Activated CD4-positive, alpha-beta T cell treated with anti-CD3 and anti-CD28 coated beads, Interleukin-10, Interleukin-2, amounts not matched to agents 100 ng/mL and 50 ng/mL, durations not matched to agents 16 hours and 8 hours (primary cell): ENCODE measurements at regions not wholly inside any gene's neighbourhood (a gene's known extent, or its start where the extent isn't known, plus 50 kb on each side); places are given as distances from the start of the nearest gene placed in this dataset.

Experiments
- DNase-seq: peaks from one replicate; pipeline ENCODE4 v3.0.0-alpha.2; 2020

GRCh38 chr10:117929327-117930067 is 117.2 kb downstream of the RAB11FIP2 start:
- DNase-seq, result no peak

- no peak for DNase-seq
These were observed 115.7 kb downstream of the RAB11FIP2 start for GRCh38 chr10:117931078-117931477.

GRCh38 chr10:117933036-117933435 is 113.7 kb downstream of the RAB11FIP2 start:
- no peak for DNase-seq

- no peak for DNase-seq
These were observed 112.3 kb downstream of the RAB11FIP2 start for GRCh38 chr10:117934477-117934876.

DNA sequence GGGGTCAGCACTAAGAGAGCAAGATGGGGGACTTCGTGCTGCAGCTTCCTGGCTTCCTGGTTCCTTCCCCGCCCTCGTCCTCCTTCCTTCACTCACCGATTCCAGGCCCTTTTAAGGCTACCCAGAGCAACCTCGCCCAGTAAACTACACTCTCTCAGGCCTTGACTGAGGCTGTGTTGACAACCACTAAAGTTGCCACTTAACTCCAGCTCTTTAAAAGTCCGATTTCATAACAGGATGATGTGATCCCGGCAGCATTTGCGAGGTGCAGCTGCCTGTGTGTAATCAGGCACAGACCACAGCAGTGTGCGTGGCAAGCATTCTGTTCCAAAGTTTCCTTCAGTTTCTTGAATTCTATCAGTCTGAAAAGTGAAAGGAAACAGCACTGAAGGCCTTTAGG is 110.6 kb downstream of the RAB11FIP2 start:
- DNase-seq, result no peak

DNA sequence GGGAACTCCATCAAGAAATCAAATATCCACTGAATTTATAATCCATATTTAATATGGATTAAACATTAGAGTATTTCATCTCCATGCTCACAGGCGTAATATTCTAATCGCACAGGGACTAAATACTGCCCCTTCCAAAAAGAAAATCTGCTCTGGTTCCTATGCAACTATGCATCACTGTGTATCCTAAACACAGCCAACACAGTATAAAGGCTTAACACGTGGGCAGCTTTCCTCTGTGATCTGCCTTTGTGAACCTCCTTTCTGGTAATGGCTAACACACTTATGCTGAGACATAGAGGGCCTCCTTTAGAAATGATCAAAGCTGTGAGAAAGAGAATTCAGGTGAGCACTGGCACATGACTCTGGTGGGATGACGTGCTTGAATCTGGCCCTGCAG is 110.2 kb downstream of the RAB11FIP2 start:
- no peak for DNase-seq

DNA sequence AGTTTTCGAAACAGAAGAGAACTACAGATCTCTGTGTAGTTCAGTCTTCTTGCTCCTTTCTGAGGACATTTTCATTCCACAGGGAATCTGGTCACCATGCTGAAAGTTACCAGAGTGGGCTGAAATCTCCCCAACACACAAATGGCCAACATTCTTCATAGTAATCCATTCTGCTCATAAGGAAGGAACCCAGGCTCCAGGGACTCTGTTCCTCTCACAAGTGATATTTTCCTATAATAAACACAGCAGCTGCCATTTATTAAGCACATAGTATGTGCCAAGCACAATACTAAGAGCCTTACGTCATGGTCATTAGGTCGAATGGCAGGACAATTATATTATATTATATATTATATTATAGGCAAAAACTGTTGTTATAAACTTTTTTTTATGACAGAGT is 109.8 kb downstream of the RAB11FIP2 start:
- no peak for DNase-seq

DNA sequence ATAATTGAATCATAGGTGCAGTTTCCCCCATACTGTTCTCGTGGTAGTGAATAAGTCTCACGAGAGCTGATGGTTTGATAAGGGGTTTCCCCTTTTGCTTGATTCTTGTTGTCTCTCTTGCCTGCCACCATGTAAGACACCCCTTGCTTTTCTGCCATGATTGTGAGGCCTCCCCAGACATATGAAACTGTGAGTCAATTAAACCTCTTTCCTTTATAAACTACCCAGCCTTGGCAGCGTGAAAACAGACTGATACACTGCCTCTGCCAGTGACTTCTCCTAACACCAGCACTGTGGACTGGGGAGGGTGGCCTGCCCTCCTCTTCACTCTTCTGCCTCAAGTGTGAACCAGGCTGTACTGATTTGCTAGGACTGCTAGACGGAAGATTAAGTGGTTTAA is 108.6 kb downstream of the RAB11FIP2 start:
- DNase-seq, result no peak

- no peak for DNase-seq
These were observed 104.5 kb downstream of the RAB11FIP2 start for GRCh38 chr10:117942226-117942625.

DNA sequence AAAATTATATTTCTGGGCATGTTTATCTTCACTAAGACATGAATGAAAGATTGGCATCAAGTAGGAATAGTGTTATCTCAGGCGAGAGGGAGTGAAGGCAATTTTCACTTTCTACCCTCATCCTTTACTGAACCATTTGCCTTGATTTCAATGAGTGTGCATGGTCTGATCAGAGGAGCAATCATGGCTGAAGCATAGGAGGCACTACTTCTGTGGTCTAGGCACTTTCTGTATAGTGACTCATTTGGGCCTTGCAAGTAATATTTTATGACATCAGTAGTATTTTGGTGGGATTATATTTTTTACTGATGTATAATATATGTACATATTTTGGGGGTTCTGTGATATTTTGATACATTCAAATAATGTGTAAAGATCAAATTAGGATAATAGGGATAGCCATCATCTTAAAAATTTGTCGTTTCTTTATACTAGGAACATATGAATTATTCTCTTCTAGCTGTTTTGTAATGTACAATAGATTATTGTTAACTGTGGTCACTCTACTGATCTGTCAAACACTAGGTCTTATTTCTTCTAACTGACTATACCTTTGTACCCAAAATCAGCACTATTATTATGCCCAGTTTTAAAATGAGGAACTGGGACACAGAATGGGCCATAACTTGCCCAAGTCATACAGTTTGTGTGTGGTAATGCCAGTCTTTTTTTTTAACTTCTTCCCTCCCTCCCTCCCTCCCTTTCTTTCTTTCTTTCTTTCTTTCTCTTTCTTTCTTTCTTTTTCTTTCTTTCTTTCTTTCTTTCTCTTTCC is 101.9 kb downstream of the RAB11FIP2 start:
- DNase-seq, result no peak

DNA sequence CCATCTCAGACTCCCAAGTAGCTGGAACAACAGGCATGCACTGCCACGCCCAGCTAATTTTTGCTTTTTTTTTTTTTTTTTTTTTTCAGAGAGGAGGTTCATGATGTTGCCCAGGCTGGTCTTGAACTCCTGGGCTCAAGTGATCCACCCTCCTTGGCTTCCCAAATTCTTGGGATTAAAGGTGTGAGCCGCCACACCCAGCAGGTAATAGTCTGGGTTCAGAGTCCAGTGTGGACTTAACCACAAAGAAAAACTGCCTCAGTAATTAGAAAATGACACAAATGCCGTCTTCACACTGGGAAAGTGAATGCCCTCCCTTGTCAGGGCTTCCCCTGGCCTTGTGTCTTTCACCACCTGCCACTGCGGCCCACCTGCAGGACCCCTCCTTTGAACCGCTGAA is 101.1 kb downstream of the RAB11FIP2 start:
- no peak for DNase-seq

DNA sequence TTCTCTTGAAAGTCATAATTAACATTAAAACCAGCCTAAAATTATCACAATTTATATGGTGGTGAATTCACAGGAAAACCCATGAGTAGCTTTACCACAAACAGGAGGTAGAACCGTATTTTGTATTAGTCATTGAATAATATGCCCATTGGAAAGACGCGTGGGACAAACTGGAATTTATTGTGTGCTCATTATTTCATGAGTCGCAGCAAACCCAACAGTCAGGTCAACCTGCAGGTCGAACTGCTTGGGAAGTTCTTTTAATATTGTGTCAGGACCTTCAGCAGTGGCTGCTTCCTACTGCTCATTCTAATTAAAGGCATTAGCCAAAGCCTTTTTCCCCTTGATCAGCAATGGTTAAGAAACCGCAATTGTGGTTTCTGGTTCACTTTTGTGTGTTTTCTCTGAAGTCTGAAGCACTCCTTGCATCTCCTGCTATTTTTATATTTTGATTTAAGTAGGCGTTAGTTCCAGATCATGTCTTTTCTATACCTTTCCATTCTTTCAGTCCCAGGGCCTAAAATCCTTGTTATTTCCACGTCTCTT is 100.1 kb downstream of the RAB11FIP2 start:
- DNase-seq, result no peak

DNA sequence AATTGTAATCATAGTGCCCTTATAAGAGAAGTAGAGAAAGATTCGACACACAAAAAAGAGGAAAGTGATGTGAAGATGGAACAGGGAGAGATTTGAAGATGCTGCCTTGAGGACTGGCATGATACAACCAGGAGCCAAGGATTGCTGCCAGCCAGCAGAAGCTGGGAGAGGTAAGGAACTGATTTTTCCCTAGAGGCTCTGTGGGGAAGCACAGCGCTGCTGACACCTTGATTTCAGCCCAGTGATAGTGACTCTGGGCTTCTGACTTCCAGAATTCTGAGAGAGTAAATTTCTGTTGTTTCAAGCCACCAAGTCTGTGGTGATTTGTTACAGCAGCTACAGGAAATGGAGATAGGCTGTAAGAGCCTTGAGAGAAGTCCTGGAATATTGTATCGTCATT is 98.2 kb downstream of the RAB11FIP2 start:
- no peak for DNase-seq

DNA sequence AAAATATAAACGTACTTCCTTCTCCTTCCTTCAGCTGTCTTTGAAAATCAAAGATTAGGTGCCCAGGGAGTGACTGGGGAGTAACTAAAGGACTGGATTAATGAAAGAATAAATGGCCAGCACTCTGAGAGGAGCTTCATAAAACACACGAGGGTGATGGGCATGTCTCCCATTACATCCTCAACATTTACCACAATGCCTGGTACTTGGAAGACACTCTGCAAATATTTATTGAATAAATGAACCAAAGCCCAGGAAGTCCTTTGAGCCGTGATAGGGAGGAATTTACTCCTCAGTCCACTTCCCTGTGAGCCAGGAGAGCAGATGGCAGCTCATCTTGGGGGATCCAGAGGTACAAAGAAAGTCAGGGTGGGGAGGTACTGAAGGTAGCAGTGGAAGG is 96.3 kb downstream of the RAB11FIP2 start:
- DNase-seq, result no peak
